ENCODE measurements at regions not wholly inside any gene's neighbourhood (a gene's known extent, or its start where the extent isn't known, plus 50 kb on each side); places are given as distances from the start of the nearest gene placed in this dataset.
A peak's percentile ranks its signal among the peaks of the same experiment; 100 is the strongest.
"Not testable (repeated sequence)": the region's sequence is repeated elsewhere in the genome, so short reads cannot be mapped to it uniquely, and the experiment has no call there.

GRCh38 chr15:30470601-30471365 is 56.7 kb upstream of the GOLGA8R start:
- peak; percentile 37 for DNase-seq (ENCODE audit: low read depth)

GRCh38 chr15:30471366-30471749 is 57.3 kb upstream of the GOLGA8R start:
- not testable (repeated sequence) for DNase-seq (ENCODE audit: low read depth)

GRCh38 chr15:30471817-30472551 is 57.9 kb upstream of the GOLGA8R start:
- DNase-seq (ENCODE audit: low read depth), result not testable (repeated sequence)

- DNase-seq (ENCODE audit: low read depth), result not testable (repeated sequence)
These were observed 67.0 kb upstream of the GOLGA8Q start for GRCh38 chr15:30484887-30485286.

- not testable (repeated sequence) for DNase-seq (ENCODE audit: low read depth)
These were observed 62.6 kb upstream of the GOLGA8Q start for GRCh38 chr15:30489237-30489636.

GRCh38 chr15:30490334-30490733 is 61.5 kb upstream of the GOLGA8Q start:
- DNase-seq (ENCODE audit: low read depth), result not testable (repeated sequence)

GRCh38 chr15:30493947-30494346 is 57.9 kb upstream of the GOLGA8Q start:
- not testable (repeated sequence) for DNase-seq (ENCODE audit: low read depth)

- DNase-seq (ENCODE audit: low read depth), result not testable (repeated sequence)
These were observed 54.6 kb upstream of the GOLGA8Q start for GRCh38 chr15:30497275-30497674.

- not testable (repeated sequence) for DNase-seq (ENCODE audit: low read depth)
These were observed 52.6 kb upstream of the GOLGA8Q start for GRCh38 chr15:30499233-30499632.

GRCh38 chr15:30500511-30500910 is 51.3 kb upstream of the GOLGA8Q start:
- not testable (repeated sequence) for DNase-seq (ENCODE audit: low read depth)

All from activated T-cell treated with anti-CD3 and anti-CD28 coated beads for 1 hour (primary cell).